KBM-7 (cell line): ENCODE measurements at regions not wholly inside any gene's neighbourhood (a gene's known extent, or its start where the extent isn't known, plus 50 kb on each side); places are given as distances from the start of the nearest gene placed in this dataset.
A peak's percentile ranks its signal among the peaks of the same experiment; 100 is the strongest.

Source experiments
- DNase-seq: peaks from one replicate; pipeline ENCODE4 v3.0.0-alpha.2; 2015
- in situ Hi-C: fragments of 300-500 bp; cut with MboI; formaldehyde crosslinking; loops from 2 replicates; pipeline ENCODE4 v1.14.3; 2020; ENCODE audit warnings: low sequenced_read_pairs, low pct_unique_long_range_greater_than_20kb, mixed read lengths

DNA sequence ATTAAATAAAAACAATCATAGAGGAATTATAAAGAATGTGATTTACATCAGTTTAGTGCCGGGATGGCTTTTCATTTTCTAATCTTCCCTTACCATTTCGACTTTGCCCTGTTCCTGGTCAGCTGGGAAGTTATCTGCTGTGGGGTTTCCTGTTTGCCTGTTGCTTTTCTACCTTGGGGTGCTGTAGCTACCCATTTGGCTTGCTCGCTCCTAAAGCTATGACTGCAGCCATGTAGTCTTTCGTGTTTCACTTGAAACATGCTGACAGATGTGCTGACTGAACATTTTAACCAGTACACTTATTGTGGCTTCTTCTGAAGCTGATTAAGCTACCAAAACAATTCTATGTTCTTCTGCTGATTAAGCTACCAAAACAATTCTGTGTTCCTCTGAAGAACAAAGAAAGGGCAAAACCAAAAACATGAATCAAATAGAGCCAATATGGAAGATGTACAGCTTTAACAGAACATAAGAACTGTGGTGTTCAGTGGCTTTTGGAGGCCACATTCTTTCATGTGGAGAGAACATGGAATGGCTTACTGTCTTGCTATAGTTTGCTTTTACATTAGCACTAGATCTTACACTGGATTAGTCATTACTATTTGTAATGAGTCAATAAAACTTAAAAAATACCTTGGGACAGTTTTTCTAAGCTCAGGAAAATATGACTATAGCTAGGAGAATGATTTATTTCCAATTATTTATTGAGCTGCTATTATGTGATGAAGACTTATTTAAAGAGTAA, 440.4 kb downstream of the SPRY1 start:
- no peak for DNase-seq
- in situ Hi-C loops: no loop called here

- in situ Hi-C loops: no loop called here
- no peak for DNase-seq
These were observed 441.9 kb downstream of the SPRY1 start for GRCh38 chr4:123838474-123838873.

GRCh38 chr4:123840197-123840596, 443.6 kb downstream of the SPRY1 start:
- no peak for DNase-seq
- in situ Hi-C loops: no loop called here

DNA sequence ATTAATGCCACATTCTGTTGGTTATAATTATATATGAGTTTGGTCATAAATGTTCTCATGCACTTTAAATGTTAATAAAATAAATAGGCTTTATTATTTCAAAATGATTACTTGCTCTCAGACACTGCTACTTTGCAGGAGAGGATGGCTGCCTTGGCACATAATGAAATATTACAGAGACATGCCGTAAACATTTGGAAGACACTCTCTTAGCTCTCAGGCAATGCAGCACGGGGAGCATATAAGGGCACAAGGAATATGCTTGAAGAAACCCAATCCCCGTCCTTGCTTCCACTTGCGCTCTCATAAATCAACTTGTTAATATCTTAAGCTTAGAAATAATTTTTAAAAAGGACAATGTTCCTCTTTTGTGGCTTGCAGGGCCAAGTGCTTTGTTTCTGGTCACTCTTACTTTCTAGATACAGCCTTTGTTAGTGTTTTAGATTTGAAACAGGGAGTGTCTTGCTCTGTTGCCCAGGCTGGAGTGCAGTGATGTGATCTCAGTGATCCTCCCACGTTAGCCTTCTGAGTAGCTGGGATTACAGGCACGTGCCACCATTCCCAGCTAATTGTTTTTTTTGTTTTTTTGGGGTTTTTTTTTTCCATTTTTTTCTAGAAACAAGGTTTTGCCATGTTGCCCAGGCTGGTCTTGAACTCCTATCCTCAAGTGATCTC, 445.0 kb downstream of the SPRY1 start:
- no peak for DNase-seq
- in situ Hi-C loops: no loop called here

- in situ Hi-C loops: no loop called here
These were observed 446.5 kb downstream of the SPRY1 start for GRCh38 chr4:123843137-123843536.

GRCh38 chr4:123844374-123844773, 447.8 kb downstream of the SPRY1 start:
- no peak for DNase-seq
- in situ Hi-C loops: no loop called here

More at GRCh38 chr4:123843137-123843536, 446.5 kb downstream of the SPRY1 start:
- no peak for DNase-seq

DNA sequence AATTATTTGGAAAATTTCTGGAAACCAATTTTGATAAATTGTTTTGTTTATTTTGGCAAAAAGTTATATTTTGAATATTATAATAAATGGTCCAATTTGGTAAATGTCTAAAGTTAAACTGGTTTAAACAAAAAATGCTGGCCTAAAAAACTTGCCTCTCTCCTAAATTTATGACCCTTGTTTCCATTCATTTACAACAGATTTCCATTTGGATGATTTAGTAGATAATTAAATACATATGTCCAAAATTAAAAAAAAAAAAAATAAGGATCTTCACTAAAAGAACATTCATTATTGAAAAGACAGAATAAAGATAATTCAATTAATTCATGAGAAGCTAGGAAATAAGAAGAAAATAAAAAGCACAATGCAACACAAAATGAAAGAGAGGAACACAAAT, 449.5 kb downstream of the SPRY1 start:
- DNase-seq: no peak

GRCh38 chr4:123846561-123846960, 450.0 kb downstream of the SPRY1 start:
- no peak for DNase-seq
- in situ Hi-C loops: no loop called here

More for the DNA sequence above, 449.5 kb downstream of the SPRY1 start:
- in situ Hi-C loops: no loop called here

DNA sequence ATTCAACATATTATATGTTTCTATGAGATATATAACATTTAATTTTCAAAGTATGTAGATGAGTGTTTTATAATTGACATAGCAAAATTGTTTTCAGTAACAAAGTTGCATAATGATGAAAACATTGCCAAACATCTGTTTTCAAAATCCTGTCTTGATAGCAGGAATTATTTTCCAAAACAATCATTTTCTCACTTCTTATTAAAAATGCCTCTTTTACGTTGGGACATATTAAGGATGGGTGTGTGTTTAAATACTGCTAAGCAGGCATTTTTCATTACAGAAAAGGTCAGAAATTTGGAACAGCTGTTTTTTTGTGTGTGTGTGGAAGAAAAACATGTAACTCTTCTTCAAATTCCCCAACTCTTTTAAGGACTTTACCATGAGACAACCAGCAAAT, 452.0 kb downstream of the SPRY1 start:
- DNase-seq: no peak
- in situ Hi-C loops: no loop called here

DNA sequence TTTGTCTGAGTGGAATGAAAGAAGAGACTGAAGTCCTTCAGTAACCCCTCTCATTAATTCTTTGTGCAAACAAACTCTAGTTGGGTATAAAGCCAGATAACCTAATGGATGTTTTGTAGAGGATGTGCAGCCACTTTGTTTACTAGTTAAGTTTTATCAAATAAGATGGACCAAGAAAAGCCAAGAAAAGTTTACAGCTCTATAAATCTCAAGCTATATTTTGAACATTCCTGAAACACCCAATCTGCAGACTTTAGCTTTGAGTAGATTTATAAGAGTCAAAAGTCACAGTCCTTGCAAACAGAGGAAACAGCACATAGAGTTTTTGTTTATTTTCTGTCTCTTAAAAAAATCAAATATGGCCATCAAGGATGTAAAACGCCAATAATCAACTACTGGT, 452.9 kb downstream of the SPRY1 start:
- in situ Hi-C loops: no loop called here
- no peak for DNase-seq

GRCh38 chr4:123851521-123851920, 454.9 kb downstream of the SPRY1 start:
- in situ Hi-C loops: no loop called here
- no peak for DNase-seq

- DNase-seq: no peak
- in situ Hi-C loops: no loop called here
These were observed 457.1 kb downstream of the SPRY1 start for GRCh38 chr4:123853651-123854050.

- DNase-seq: peak; percentile 55
- in situ Hi-C loops: no loop called here
These were observed 460.3 kb downstream of the SPRY1 start for GRCh38 chr4:123856689-123857545.

GRCh38 chr4:123858465-123858864, 461.9 kb downstream of the SPRY1 start:
- no peak for DNase-seq
- in situ Hi-C loops: no loop called here

- in situ Hi-C loops: no loop called here
These were observed 466.2 kb downstream of the SPRY1 start for GRCh38 chr4:123862812-123863211.

DNA sequence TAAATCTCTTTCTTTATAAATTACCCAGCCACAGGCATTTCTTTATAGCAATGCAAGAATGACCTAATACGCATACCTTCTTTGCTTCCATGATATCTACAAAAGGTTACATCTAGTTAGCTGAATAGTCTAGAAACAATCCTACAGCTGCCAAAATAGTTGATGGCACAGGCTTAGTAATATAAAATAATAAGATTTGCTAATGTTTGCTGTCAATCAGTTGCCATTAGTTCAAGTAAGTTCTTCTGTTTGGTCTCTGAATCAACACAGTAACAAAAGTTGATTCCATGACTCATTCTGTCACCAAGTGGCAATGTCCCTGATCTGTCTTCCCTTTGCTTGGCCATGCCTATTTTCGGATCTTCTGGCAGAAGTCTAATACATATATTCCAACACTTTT, 470.2 kb downstream of the SPRY1 start:
- in situ Hi-C loops: no loop called here
- DNase-seq: no peak

More at GRCh38 chr4:123862812-123863211, 466.2 kb downstream of the SPRY1 start:
- DNase-seq: no peak

GRCh38 chr4:123867910-123868587, 471.5 kb downstream of the SPRY1 start:
- in situ Hi-C loops: no loop called here
- no peak for DNase-seq

DNA sequence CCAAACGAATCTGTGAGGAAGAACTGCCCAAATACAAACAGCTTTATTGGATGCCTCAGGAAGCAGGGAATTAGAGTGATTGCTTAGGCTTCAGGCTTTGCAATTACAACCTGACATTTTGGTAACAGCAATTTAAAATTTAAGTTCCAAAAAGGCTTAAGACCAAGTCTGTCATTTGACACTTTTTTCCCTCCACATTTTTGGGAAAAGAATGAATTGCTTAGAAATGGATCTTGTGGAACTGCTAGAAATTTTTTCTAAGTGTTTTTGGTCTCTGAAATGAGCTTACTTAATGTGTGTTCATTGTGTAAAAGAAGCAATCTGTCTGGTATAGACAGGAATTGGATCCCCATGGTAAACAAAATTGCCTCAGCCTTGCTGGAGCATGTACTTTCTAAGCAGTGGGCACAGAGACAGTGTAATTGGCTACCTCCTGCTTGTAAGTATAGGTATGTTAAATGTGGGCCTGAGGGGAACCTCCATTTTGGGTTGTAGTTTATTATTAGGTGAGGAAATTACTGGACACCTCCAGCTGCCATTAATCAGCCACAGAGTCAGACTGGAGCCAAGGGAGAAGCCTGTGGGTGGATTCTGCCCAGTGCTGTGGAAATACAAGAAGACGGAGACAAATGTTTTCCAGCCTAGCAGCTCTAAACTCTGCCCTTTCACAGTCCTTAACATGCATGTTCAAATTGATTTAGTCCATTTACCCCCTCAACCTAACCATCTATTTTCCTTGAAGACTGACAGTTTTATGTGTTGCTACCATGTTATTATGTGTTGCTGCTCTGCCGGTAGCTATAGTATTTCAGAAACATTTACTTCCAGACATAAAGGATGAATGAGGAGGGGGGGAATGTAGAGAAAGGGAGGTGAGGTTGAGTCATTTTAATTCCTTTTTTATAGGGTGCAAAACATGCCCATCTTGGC, 473.0 kb downstream of the SPRY1 start:
- DNase-seq: no peak

More for the DNA sequence above, 473.0 kb downstream of the SPRY1 start:
- in situ Hi-C loops: no loop called here
